OCI-LY7 (cell line): ENCODE measurements at regions not wholly inside any gene's neighbourhood (a gene's known extent, or its start where the extent isn't known, plus 50 kb on each side); places are given as distances from the start of the nearest gene placed in this dataset.

Experiments used
- BruUV-seq: library from RNA; stranded (reverse); fragments of 400-500 nt; replicated peaks from 2 replicates; lab custom pipeline; 2021; lab: Mats Ljungman, UMichigan
- CTCF ChIA-PET: fragments of 300-600 bp; sonication (Branson Sonifier 250); formaldehyde crosslinking; loops from one replicate; lab custom pipeline; 2022; ENCODE audit warnings: antibody characterized with exemption; ENCODE audit not compliant: unreplicated experiment; lab: Charles Lee
- POLR2A ChIA-PET: fragments of 300-600 bp; sonication (Branson Sonifier 250); formaldehyde crosslinking; loops from one replicate; lab custom pipeline; 2022; ENCODE audit warnings: antibody characterized with exemption; lab: Charles Lee
- DNase-seq: peaks from one replicate; pipeline ENCODE4 v3.0.0-alpha.2; 2015; ENCODE audit warnings: low spot score
- H2AFZ ChIP-seq: fragments of 200-600 bp; sonication (generic), shearing (Covaris generic); 2 replicates; pipeline ENCODE4 v1.6.1; 2014; ENCODE audit warnings: mild to moderate bottlenecking, antibody characterized with exemption, low read length, moderate library complexity
- H3K27ac ChIP-seq: fragments of 200-600 bp; sonication (generic); 2 replicates; pipeline ENCODE4 v1.5.1; 2014; ENCODE audit warnings: mixed run types, low read depth, mild to moderate bottlenecking, moderate library complexity, low read length, inconsistent platforms; ENCODE audit not compliant: poor library complexity, severe bottlenecking
- H3K36me3 ChIP-seq: fragments of 200-600 bp; sonication (generic); 2 replicates; pipeline ENCODE4 v1.6.1; 2014; ENCODE audit warnings: mild to moderate bottlenecking, antibody characterized with exemption, low read length, moderate library complexity, mixed read lengths; ENCODE audit not compliant: insufficient read depth
- H3K4me1 ChIP-seq: fragments of 200-600 bp; sonication (generic); 2 replicates; pipeline ENCODE4 v1.5.1; 2014; ENCODE audit warnings: mild to moderate bottlenecking, low read length; ENCODE audit not compliant: insufficient read depth, poor library complexity, severe bottlenecking
- H3K4me2 ChIP-seq: fragments of 200-600 bp; sonication (generic); 2 replicates; pipeline ENCODE4 v1.6.1; 2014; ENCODE audit warnings: mild to moderate bottlenecking, low read length
- H3K4me3 ChIP-seq: fragments of 200-600 bp; sonication (generic); 2 replicates; pipeline ENCODE4 v1.5.1; 2014; ENCODE audit warnings: mild to moderate bottlenecking, low read depth, low read length; ENCODE audit not compliant: poor library complexity, severe bottlenecking
- H3K79me2 ChIP-seq: fragments of 200-600 bp; sonication (generic); 2 replicates; pipeline ENCODE4 v1.6.1; 2016; ENCODE audit warnings: low read depth, mild to moderate bottlenecking, low read length, moderate library complexity, mixed read lengths; ENCODE audit not compliant: insufficient read depth
- H3K9me2 ChIP-seq: fragments of 200-600 bp; sonication (generic); 2 replicates; pipeline ENCODE4 v1.6.1; 2016; ENCODE audit warnings: mild to moderate bottlenecking, low read length, mixed read lengths; ENCODE audit not compliant: insufficient read depth
- H3K9me3 ChIP-seq: fragments of 200-600 bp; sonication (generic); 2 replicates; pipeline ENCODE4 v1.6.1; 2014; ENCODE audit warnings: mild to moderate bottlenecking, mixed run types, low read length, mixed read lengths
- H4K20me1 ChIP-seq: fragments of 200-600 bp; sonication (generic); 2 replicates; pipeline ENCODE4 v1.6.1; 2014; ENCODE audit warnings: mild to moderate bottlenecking, antibody characterized with exemption, low read length, moderate library complexity, mixed read lengths; ENCODE audit not compliant: insufficient read depth
- EZH2phosphoT487 ChIP-seq: fragments of 200-600 bp; sonication (generic); IDR thresholded peaks from 2 replicates; pipeline ENCODE4 v1.6.1; 2018; ENCODE audit warnings: low read depth, borderline replicate concordance, mild to moderate bottlenecking, mixed run types, antibody characterized with exemption, low read length, moderate library complexity, mixed read lengths
- intact Hi-C: fragments of 100-400 bp; cut with micrococcal nuclease; formaldehyde crosslinking; loops from one replicate; pipeline ENCODE4 v1.10.0; 2022; ENCODE audit not compliant: unreplicated experiment
- TF ChIP-seq, protein P1 (sequence below): fragments of 200-600 bp; sonication (generic); conservative IDR thresholded peaks from 2 replicates; pipeline ENCODE4 v1.5.1; 2014; ENCODE audit warnings: mild to moderate bottlenecking, antibody characterized with exemption, low read length, moderate library complexity, mixed read lengths

DNA sequence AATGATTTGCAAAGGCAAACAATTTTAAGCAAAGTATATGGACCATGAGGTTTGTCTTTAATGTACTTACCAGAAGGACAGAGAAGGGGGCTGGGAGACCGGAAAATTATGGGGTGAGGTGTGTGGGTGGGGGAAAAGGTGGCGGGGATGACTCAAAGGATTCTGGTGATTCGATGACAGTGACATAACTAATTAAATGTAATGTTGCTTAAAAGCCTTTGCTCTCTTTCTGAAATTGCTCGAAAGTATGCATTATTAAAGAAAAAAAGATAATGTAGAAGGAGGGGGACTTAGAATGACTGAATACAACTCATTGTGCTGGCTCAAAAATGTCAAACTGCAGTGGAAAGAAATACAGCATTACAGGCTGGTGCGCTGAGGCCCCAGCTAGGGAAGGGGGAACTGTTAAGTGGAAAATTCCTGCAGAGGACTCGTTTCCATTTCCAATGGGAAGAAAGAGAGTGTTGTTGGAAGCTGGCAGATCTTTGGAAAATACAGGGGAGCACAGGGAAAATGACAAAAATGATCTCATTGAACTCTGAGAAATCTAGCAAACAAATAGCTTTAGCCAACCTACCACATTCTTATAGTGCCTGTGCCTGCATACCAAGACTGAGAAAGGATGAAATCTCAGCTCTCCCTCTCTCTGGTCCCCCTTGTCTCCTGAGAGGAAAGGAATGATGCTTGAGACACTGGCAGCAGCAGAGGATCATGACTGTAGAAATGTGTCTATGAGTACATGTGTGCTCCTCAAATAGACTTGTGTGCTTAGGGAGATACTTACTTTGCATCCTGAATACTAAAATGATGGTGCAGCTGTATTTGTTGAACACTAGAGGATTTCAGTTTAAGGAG lies 632.4 kb downstream of the NYAP2 start:
- Histone ChIP-seq H3K4me1 (no peaks in the 10 kb centered on the region), H3K79me2 (no peaks in the 10 kb centered on the region), H3K9me3 (no peaks in the 10 kb centered on the region), H3K4me2 (no peak overlapping the region), H3K36me3 (no peaks in the 10 kb centered on the region), H4K20me1 (no peaks in the 10 kb centered on the region), H3K27ac (no peak overlapping the region), H3K4me3 (no peak overlapping the region), H2AFZ (no peak overlapping the region), H3K9me2 (no peaks in the 10 kb centered on the region)
- no peak for TF ChIP-seq EZH2phosphoT487
- TF ChIP-seq, protein P1, sequence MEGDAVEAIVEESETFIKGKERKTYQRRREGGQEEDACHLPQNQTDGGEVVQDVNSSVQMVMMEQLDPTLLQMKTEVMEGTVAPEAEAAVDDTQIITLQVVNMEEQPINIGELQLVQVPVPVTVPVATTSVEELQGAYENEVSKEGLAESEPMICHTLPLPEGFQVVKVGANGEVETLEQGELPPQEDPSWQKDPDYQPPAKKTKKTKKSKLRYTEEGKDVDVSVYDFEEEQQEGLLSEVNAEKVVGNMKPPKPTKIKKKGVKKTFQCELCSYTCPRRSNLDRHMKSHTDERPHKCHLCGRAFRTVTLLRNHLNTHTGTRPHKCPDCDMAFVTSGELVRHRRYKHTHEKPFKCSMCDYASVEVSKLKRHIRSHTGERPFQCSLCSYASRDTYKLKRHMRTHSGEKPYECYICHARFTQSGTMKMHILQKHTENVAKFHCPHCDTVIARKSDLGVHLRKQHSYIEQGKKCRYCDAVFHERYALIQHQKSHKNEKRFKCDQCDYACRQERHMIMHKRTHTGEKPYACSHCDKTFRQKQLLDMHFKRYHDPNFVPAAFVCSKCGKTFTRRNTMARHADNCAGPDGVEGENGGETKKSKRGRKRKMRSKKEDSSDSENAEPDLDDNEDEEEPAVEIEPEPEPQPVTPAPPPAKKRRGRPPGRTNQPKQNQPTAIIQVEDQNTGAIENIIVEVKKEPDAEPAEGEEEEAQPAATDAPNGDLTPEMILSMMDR, result no peak
- BruUV-seq, result no TSS peak
- DNase-seq, result no peak
- ChIA-PET POLR2A (interaction anchor here (1.0 kb wide), 1 partner anchor 10 kb away, joined by 4 read pairs; no protein-coding TSS in a partner anchor), CTCF (no interaction called here)
- intact Hi-C loops, result no loop called here

DNA sequence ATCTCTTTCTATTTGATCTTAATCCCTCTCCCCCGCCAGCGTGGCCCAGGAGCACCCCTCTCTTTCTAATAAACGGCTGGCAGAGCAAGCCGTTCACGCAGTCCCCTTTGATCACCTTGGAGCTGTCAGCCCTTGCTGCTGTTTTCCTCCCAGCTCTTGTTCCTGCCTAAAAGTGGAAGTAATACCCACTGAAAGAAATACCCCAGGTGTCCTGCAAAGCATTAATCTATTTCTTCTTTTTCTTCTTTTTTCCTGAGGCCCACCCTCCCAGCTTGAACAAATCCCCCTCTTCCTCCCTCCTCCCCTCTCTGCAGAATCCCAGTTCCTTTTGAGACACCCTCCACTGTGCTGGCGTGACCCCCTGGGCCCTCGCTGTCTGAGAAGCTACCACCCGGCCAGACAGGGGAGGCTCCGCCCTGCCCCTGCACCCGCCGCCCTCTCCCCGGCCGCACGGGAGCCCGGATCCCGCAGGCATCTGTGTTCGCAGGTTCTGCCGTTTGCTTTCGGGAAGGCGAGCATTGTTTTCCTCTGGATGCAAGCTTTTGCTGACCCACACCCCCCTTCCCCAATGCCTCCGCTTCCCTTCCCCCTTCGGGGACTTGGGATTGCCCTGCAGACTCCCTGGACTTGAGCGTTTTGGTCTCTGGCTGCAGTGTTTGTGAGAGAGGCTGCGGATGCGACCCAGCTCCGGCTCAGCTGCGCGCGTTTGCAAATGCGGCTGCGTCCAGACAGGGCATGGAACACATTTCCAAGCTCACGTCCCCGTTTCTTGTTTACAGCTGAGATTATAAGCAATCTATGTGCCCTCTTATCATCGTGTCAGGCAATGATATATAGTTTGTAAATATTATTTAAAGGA lies 631.5 kb downstream of the NYAP2 start:
- Histone ChIP-seq H3K4me1 (no peaks in the 10 kb centered on the region), H3K36me3 (no peaks in the 10 kb centered on the region), H3K9me2 (no peaks in the 10 kb centered on the region), H3K9me3 (no peaks in the 10 kb centered on the region), H3K79me2 (no peaks in the 10 kb centered on the region), H3K27ac (no peak overlapping the region), H4K20me1 (no peaks in the 10 kb centered on the region), H3K4me2 (no peak overlapping the region), H3K4me3 (no peak overlapping the region), H2AFZ (no peak overlapping the region)
- TF ChIP-seq EZH2phosphoT487, result no peak
- TF ChIP-seq, protein P1, result no peak
- POLR2A ChIA-PET, result interaction anchor here (1.0 kb wide), 1 partner anchor 11 kb away, joined by 4 read pairs; no protein-coding TSS in a partner anchor
- CTCF ChIA-PET, result no interaction called here
- BruUV-seq, result no TSS peak
- DNase-seq, result no peak
- intact Hi-C loops, result no loop called here
